Activated B cell treated with CpG ODN at 0.5 μM for 24 hours (primary cell): ENCODE measurements at regions not wholly inside any gene's neighbourhood (a gene's known extent, or its start where the extent isn't known, plus 50 kb on each side); places are given as distances from the start of the nearest gene placed in this dataset.
"Not testable (repeated sequence)": the region's sequence is repeated elsewhere in the genome, so short reads cannot be mapped to it uniquely, and the experiment has no call there.

Experiments used
- ATAC-seq: fragments of 200-7000 bp; cut with Tn5 transposase; one replicate; pipeline ENCODE4 v1.10.0; 2021; ENCODE audit warnings: low read depth, mild to moderate bottlenecking, moderate library complexity
- CTCF ChIA-PET: fragments of 350-600 bp; sonication (Branson Sonifier 250); formaldehyde crosslinking; loops from one replicate; lab custom pipeline; 2021; ENCODE audit warnings: antibody characterized with exemption; lab: Charles Lee
- POLR2A ChIA-PET: fragments of 350-600 bp; sonication (Branson Sonifier 250); formaldehyde crosslinking; loops from one replicate; lab custom pipeline; 2021; ENCODE audit warnings: antibody characterized with exemption; lab: Charles Lee
- DNase-seq: peaks from one replicate; pipeline ENCODE4 v3.0.0; 2022
- H3K27ac Mint-ChIP-seq: one replicate; pipeline ENCODE4 v1.8.0; 2020; ENCODE audit warnings: mixed read lengths
- H3K27me3 Mint-ChIP-seq: one replicate; pipeline ENCODE4 v1.8.0; 2021; ENCODE audit warnings: mixed read lengths
- H3K36me3 Mint-ChIP-seq: one replicate; pipeline ENCODE4 v1.8.0; 2021; ENCODE audit warnings: low read depth, mixed read lengths
- H3K4me1 Mint-ChIP-seq: one replicate; pipeline ENCODE4 v1.8.0; 2021; ENCODE audit warnings: mixed read lengths
- H3K4me3 Mint-ChIP-seq: one replicate; pipeline ENCODE4 v1.8.0; 2020; ENCODE audit warnings: mild to moderate bottlenecking, mixed read lengths
- H3K9me3 Mint-ChIP-seq: one replicate; pipeline ENCODE4 v1.8.0; 2020; ENCODE audit warnings: mixed read lengths
- CTCF ChIP-seq: fragments of 200-600 bp; IDR thresholded peaks from one replicate; pipeline ENCODE4 v1.8.0; 2022; ENCODE audit warnings: antibody characterized with exemption, mild to moderate bottlenecking
- intact Hi-C: fragments of 100-400 bp; cut with micrococcal nuclease; formaldehyde crosslinking; loops from one replicate; pipeline ENCODE4 v1.15.1; 2024

DNA sequence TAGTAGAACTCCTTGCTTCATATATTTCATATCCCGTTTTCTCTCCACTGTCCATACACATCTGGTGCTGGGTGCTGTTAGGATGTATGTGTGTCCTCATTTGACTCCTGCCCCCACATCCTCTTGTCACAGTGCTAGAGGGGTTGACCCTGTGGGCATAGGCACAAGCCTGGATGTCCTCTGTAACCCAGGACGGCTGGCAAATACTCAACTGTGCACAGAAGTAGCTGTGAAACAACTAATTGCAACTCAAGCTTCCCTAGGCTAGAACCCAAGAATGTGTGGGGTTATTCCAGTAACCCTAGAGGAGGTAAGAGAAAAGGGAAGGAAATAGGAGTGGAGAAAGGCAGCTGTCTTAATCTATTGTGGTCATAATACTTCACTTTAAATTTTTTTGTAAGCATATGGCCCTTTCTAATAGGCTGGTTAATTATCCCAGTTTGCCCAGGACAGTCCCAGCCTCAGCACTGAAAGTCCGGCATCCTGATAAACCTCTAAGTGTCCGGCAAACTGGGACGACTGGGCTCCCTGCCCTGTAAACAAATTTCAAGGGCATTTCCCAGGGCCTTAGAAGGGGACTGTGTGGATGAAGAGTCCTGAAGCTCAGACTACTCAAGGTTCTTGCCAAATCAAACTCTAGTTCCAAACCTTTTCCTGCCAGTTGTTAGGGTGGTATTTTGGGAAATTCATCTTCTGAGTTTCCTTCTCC, 283.2 kb upstream of the CELF2 start:
- Mint-ChIP-seq H3K27ac (no peak overlapping the region), H3K9me3 (peaks cover 3% of the 10 kb centered on the region), H3K36me3 (no peaks in the 10 kb centered on the region), H3K27me3 (peaks cover under 1% of the 10 kb centered on the region), H3K4me1 (no peaks in the 10 kb centered on the region), H3K4me3 (no peak overlapping the region)
- ChIA-PET POLR2A (no interaction called here), CTCF (no interaction called here)
- DNase-seq (no peak), ATAC-seq (no peak)
- intact Hi-C loops = no loop called here
- no peak for TF ChIP-seq CTCF

- no peaks in the 10 kb centered on the region for H3K4me1 Mint-ChIP-seq
- intact Hi-C loops = loop anchor here (10.0 kb wide), 1 partner anchor 530 kb away; no protein-coding TSS in a partner anchor
- H3K27me3 Mint-ChIP-seq = no peaks in the 10 kb centered on the region
- ChIA-PET CTCF (no interaction called here), POLR2A (no interaction called here)
- no peaks in the 10 kb centered on the region for H3K36me3 Mint-ChIP-seq
- no peak overlapping the region for H3K27ac Mint-ChIP-seq
- ATAC-seq (no peak), DNase-seq (no peak)
- H3K9me3 Mint-ChIP-seq = peaks cover 6% of the 10 kb centered on the region
- no peak for TF ChIP-seq CTCF
- no peak overlapping the region for H3K4me3 Mint-ChIP-seq
Measured at GRCh38 chr10:10745291-10745690, 272.4 kb upstream of the CELF2 start.

DNA sequence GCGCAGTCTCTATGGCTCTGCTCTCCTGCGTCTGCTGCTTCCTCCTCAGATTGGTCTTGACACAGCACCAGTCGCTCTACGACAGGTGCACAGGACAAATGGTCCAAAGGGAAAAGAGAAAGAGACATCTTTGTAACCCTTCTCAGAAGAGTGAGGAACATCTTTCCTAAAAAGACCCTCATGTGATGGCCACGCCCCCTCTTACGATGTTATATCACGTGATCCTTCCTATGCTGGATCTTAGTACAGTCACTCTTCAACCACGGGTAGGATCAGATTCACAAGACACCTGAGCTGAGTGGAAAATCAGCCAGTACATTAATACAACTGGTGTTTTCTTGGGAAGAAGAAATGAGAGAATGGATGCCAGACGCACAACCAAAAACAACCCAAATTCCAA, 262.2 kb upstream of the CELF2 start:
- intact Hi-C loops = no loop called here
- H3K4me1 Mint-ChIP-seq = no peaks in the 10 kb centered on the region
- H3K27ac Mint-ChIP-seq = no peak overlapping the region
- no peak for ATAC-seq
- POLR2A ChIA-PET = no interaction called here
- no peaks in the 10 kb centered on the region for H3K9me3 Mint-ChIP-seq
- DNase-seq = no peak
- TF ChIP-seq CTCF = no peak
- H3K36me3 Mint-ChIP-seq = no peaks in the 10 kb centered on the region
- CTCF ChIA-PET = no interaction called here
- no peak overlapping the region for H3K4me3 Mint-ChIP-seq
- H3K27me3 Mint-ChIP-seq = no peaks in the 10 kb centered on the region

DNA sequence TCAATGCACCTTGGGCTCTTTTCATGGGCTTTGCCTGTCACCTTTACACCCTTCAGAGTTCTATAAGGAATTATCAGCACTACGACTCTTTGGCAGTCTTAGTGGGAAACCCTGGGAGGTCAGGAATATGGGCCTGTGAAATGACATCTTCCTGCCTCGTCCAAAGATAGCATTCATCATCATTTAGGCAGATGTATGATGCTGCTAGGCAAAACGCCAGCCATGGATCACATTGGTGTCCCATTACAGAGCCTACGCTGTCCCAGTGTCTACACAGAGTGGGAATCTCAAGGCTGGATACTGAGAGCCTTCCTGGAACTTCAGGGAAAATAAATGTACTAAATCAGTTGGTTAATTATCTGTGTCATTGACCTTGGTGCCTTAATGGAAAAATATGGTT, 259.4 kb upstream of the CELF2 start:
- Mint-ChIP-seq H3K4me1 (no peaks in the 10 kb centered on the region), H3K36me3 (no peaks in the 10 kb centered on the region), H3K27ac (no peak overlapping the region), H3K4me3 (no peak overlapping the region), H3K9me3 (no peaks in the 10 kb centered on the region), H3K27me3 (no peaks in the 10 kb centered on the region)
- DNase-seq (no peak), ATAC-seq (no peak)
- CTCF ChIA-PET = no interaction called here
- POLR2A ChIA-PET = no interaction called here
- TF ChIP-seq CTCF = no peak
- intact Hi-C loops = no loop called here

GRCh38 chr10:10759806-10760205, 257.9 kb upstream of the CELF2 start:
- intact Hi-C loops, H3K9me3 Mint-ChIP-seq, POLR2A ChIA-PET, H3K36me3 Mint-ChIP-seq, ATAC-seq, H3K4me3 Mint-ChIP-seq, CTCF ChIA-PET, DNase-seq, H3K27me3 Mint-ChIP-seq, H3K4me1 Mint-ChIP-seq, H3K27ac Mint-ChIP-seq: not testable (repeated sequence)

GRCh38 chr10:10765017-10765416, 252.7 kb upstream of the CELF2 start:
- H3K4me1 Mint-ChIP-seq = no peaks in the 10 kb centered on the region
- no peak for TF ChIP-seq CTCF
- no peak overlapping the region for H3K27ac Mint-ChIP-seq
- no peaks in the 10 kb centered on the region for H3K9me3 Mint-ChIP-seq
- H3K36me3 Mint-ChIP-seq = no peaks in the 10 kb centered on the region
- intact Hi-C loops = no loop called here
- ChIA-PET CTCF (no interaction called here), POLR2A (no interaction called here)
- DNase-seq = no peak
- no peak for ATAC-seq
- no peak overlapping the region for H3K4me3 Mint-ChIP-seq
- no peaks in the 10 kb centered on the region for H3K27me3 Mint-ChIP-seq
